GM21825 (cell line): ENCODE measurements at regions not wholly inside any gene's neighbourhood (a gene's known extent, or its start where the extent isn't known, plus 50 kb on each side); places are given as distances from the start of the nearest gene placed in this dataset.

ENCODE experiments used
- ATAC-seq: cut with Tn5 transposase; IDR thresholded peaks from one replicate; pipeline ENCODE4 v1.9.1; 2021; ENCODE audit warnings: mild to moderate bottlenecking, moderate library complexity; ENCODE audit not compliant: unreplicated experiment

- no peak for ATAC-seq
Observed at GRCh38 chr9:32234451-32234850, 150.0 kb upstream of the ACO1 start.

GRCh38 chr9:32247168-32247567 lies 137.3 kb upstream of the ACO1 start:
- ATAC-seq = no peak

GRCh38 chr9:32248189-32248712 lies 136.2 kb upstream of the ACO1 start:
- no peak for ATAC-seq

GRCh38 chr9:32251539-32251938 lies 132.9 kb upstream of the ACO1 start:
- peak; percentile 83 for ATAC-seq

GRCh38 chr9:32253731-32254130 lies 130.7 kb upstream of the ACO1 start:
- no peak for ATAC-seq

- no peak for ATAC-seq
Observed at GRCh38 chr9:32255026-32255425, 129.4 kb upstream of the ACO1 start.

- ATAC-seq = no peak
Observed at GRCh38 chr9:32258482-32258881, 126.0 kb upstream of the ACO1 start.

GRCh38 chr9:32260151-32260862 lies 124.1 kb upstream of the ACO1 start:
- no peak for ATAC-seq

GRCh38 chr9:32264170-32264864 lies 120.1 kb upstream of the ACO1 start:
- no peak for ATAC-seq

- ATAC-seq = no peak
Observed at GRCh38 chr9:32265037-32265436, 119.4 kb upstream of the ACO1 start.

- ATAC-seq = no peak
Observed at GRCh38 chr9:32278991-32279390, 105.5 kb upstream of the ACO1 start.

GRCh38 chr9:32289756-32290155 lies 94.7 kb upstream of the ACO1 start:
- ATAC-seq = no peak

- ATAC-seq = no peak
Observed at GRCh38 chr9:32291370-32291769, 93.1 kb upstream of the ACO1 start.

- no peak for ATAC-seq
Observed at GRCh38 chr9:32292611-32293010, 91.8 kb upstream of the ACO1 start.

GRCh38 chr9:32293091-32293490 lies 91.4 kb upstream of the ACO1 start:
- no peak for ATAC-seq

GRCh38 chr9:32294106-32294505 lies 90.3 kb upstream of the ACO1 start:
- no peak for ATAC-seq

- no peak for ATAC-seq
Observed at GRCh38 chr9:32300373-32300772, 84.1 kb upstream of the ACO1 start.

- no peak for ATAC-seq
Observed at GRCh38 chr9:32304495-32304894, 79.9 kb upstream of the ACO1 start.

GRCh38 chr9:32306006-32306405 lies 78.4 kb upstream of the ACO1 start:
- no peak for ATAC-seq

GRCh38 chr9:32319312-32319929 lies 65.0 kb upstream of the ACO1 start:
- no peak for ATAC-seq

GRCh38 chr9:32322622-32323021 lies 61.8 kb upstream of the ACO1 start:
- no peak for ATAC-seq

GRCh38 chr9:32326146-32326545 lies 58.3 kb upstream of the ACO1 start:
- ATAC-seq = no peak
